ENCODE measurements at regions not wholly inside any gene's neighbourhood (a gene's known extent, or its start where the extent isn't known, plus 50 kb on each side); places are given as distances from the start of the nearest gene placed in this dataset.
A peak's percentile ranks its signal among the peaks of the same experiment; 100 is the strongest.

DNA sequence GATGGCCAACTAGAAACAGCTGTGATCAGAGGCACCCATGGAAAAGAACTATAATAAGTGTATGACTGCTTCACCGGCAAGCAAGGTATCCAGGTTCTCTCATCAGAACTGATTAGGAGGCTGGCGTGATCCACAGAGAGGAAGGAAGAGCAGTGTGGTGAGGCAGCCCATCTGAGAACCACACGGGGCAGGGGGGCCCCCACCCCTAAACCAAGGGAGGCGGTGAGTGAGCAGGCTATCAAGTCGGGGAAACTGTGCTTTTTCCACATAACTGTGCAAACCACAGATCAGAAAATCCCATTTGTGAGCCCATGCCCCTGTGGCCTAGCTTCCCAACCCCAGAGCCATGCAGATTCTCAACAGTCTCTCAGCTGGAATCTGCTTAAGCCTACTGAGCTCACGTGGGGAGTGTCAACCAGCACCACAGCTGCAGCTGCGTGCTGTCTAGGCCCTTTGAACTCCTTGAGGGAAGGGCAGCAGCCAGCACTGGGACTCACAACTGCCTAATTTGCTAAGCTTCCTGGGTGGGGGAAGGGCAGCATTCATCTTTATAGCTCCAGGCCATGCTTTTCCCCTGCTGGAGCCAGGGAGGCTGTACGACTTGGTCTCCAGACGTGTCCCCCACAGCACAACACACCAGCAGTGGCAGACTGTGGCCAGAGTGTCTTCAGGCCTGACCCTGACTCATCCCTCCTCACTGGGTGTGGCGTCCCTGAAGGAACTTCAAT lies 444.4 kb upstream of the ATP2B1 start:
- peak; percentile 96 for DNase-seq (ENCODE audit: low read depth, low spot score)

DNA sequence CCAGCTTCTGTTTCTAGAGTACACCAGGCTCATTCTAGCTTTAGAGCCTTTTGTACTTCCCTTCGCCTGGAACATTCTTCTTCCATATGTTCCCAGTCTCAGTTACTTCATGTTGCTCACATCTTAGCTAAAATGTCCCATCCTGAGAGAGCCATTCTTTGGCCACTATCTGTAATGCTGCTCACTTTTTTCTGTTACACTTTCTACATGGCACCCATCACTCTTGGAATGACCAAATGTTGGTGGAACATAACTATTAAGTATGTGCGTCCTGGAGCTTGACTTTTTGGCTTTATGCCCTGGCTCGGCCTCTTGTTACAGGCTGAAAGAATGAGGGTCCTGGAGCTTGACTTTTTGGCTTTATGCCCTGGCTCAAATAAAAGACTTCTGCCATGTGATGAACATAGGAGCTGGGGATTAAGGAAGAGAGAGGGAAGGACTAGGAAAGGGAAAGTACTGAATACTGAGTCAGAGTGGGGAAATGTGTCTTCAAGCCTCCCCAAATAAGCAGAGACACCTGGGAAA lies 442.9 kb upstream of the ATP2B1 start:
- no peak for DNase-seq (ENCODE audit: low read depth, low spot score)

DNA sequence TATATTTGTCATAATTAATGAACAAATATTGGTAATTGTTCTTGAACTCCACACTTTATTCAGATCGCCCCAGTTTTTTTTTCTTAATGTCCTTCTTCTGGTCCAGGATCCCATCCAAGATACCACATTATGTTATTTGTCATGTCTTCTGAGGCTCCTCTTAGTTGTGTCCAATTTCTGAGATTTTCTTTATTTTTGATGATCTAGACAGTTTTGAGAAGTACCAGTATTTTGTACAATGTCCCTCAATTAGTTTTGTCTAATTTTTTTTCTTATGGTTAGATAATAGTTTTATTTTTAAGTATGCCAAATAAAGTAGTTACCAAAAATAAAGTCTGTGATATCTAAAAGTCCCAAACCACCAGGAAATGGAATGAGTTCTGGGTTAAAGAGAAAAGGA lies 440.8 kb upstream of the ATP2B1 start:
- no peak for DNase-seq (ENCODE audit: low read depth, low spot score)

DNA sequence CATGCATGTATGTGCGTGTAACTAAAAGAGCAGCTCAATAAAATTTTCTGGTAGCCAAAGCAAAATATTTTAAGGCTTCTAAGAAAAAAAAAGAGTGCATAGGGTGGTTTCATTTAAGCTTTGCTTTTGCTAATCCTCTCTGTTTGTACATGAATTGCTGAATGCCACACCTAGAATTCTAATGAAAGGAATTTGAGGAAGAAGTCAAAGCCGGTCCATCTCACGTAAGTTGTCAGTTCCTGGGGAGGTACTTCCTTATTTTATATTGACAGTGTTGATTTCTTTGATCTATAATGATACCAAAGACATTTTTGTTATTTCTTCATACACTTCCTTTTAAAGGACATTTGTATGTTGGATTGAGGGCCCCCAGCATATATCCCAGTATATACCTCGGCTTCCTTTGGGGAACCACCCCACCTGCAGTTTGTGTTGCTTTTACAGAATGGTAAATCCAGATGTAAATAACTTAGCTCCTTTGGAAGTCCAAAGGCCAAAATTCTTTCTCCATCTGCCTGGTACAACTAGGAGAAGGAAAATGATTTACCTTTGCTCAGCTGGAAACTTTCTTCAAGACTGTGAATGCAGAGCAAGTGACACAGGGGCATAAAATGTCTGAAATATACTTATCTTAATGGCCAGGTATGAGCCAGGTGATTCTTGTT lies 420.9 kb upstream of the ATP2B1 start:
- no peak for DNase-seq (ENCODE audit: low read depth, low spot score)

DNA sequence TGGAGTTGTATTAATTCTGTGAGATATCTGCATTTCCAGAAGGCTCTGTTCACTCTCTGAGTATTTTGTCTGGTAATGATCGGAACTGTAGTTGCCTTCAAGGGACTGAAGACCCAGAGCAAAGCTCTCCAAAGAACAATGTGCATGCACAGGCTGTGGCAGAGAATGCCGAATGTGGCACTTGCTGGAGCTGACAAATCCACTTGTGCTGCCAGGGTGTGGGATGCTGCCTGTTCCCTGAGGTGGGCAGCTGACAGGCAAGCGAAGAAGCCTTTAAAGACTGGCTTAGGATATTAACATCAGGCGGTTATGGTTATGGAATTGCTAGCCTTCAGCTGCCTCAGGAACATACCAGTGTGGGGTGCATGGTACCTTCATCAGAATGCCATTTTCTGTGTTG lies 419.9 kb upstream of the ATP2B1 start:
- DNase-seq (ENCODE audit: low read depth, low spot score) = no peak

DNA sequence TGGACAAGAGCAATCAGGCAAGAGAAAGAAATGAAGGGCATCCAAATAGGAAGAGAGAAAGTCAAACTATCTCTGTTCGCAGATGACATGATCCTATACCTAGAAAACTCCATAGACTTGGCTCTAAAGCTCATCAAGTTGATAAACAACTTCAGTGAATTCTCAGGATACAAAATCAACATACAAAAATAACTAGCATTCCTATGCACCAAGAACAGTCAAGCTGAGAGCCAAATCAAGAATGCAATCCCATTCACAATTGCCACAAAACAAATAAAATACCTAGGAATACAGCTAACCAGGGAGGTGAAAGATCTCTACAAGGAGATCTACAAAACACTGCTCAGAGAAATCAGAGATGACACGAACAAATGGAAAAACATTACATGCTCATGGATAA lies 417.5 kb upstream of the ATP2B1 start:
- no peak for DNase-seq (ENCODE audit: low read depth, low spot score)

DNA sequence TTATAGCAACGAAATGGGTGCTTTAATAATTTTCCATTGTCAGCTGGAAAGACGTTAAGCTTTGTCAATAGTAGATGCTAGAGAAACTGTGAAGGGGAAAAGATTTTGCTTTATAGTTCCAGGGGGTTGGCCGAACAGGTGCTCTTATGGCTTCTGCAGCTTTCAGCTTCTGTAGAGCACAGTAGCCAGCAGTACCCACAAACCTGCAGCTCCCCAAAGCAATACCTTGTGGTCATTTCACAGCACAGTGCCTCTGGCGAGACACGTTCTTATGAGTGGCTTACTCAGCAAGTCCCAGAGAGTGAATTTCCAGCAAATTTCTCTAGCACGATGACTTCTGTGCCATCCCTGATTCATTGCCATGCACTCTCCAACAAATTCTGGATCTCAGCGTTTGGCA lies 416.3 kb upstream of the ATP2B1 start:
- DNase-seq (ENCODE audit: low read depth, low spot score) = no peak

DNA sequence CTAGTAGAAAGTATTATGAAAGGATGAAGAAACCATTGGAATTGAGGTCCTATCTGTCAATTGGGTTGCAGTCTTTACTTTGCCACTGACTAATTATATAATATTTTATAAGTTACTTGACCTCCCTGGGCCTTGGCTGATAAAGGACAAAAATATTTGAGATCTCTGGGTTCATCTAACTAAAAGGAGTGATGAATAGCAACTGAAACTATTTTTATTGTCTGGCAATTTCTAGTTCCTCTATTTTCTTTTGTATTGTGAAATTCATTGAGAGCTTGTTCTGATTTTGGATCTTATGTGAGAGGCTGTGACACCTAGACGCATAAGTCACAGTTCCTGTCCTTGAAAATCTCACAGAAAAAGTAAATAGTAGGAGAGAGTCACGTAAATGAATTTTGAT lies 415.7 kb upstream of the ATP2B1 start:
- no peak for DNase-seq (ENCODE audit: low read depth, low spot score)

DNA sequence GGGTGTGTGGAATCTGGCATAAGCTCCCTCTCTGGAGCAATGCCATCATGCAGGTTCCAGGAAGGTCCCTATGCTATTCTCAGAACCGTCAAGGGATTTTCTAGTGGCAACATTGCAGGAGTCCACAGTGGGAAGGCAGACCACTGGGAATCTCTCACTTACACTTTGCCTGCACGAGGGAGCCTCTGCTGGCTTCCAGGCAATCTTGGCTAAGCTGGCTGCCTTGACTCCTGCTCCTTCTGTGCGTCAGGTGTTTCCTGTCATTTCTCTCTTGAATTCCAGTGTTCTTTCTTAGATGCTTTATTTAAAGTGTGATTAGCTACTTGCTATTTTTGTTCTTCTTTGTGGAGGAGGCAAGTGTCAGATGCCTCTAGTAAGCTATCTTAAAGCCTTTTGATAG lies 414.0 kb upstream of the ATP2B1 start:
- no peak for DNase-seq (ENCODE audit: low read depth, low spot score)

DNA sequence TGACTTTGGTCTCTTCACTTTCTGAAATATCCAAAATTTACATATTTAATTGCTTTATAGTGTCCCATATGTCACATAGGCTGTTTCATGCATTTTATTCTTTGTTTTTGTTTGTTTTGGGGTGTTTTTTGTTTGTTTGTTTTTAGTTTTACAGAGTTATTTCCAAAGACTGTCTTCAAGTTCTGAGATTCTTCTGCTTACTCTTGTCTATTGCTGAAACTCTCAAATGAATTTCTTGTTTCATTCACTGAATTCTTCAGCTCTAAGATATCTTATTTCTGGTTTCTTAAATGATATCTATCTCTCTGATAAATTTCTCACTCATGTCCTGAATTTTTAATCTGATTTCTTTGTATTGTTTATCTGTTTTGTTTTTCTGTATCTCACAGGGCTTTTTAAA lies 412.0 kb upstream of the ATP2B1 start:
- DNase-seq (ENCODE audit: low read depth, low spot score) = no peak

DNA sequence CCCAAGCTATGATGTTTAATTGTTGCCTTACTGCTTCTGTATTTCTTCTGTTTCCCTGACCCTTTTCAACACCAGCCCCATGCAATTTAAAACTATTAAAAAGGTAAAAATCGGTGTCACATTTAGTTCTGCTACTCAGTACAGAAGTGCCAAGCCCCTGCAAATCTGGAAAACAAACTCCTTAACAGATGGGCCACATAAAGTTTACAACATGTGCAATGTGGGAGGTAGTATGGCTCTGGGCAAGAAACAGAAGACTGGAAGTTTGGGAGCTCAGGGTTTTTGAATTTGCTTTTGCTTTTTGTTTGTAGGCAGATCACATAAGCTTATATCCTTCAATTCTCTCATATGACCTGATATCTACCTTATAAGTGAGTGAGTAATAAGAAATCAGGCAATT lies 404.0 kb upstream of the ATP2B1 start:
- DNase-seq (ENCODE audit: low read depth, low spot score) = no peak

DNA sequence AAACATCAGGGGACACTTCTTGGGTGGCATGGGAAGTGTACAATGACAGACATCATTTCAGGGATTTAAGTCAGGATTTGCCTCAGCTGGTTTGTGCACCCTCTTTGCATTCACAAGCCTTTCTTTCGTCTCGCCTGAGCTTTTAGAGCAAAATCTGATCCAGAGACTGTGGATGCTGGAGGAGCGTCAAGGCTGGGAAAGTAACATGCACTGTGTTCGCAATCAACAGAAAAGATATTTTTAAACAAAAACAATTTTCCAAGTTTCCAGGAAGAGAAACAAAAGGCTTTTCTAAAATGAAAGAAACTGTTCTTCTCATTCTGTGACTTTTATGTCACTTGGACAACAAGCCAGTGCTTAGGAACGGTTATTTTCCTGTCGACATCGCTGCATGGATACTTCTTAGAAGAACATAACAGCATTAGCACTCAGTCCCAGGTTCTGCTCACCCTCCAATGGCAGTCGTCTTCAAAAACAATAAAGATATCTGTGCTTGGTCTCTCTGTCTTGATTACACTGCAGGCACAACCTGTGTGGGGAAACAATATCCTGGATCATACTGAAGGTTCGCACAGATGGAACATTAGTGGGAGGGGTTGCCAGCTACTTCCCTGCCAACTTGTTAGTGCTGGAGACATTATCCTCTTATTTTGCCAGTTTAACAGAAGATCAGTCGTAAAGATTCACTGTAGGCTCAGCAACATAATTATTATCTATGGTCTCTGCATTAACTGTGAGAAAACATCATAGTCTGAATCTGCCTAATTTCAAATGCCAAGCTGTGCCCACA lies 403.3 kb upstream of the ATP2B1 start:
- no peak for DNase-seq (ENCODE audit: low read depth, low spot score)

DNA sequence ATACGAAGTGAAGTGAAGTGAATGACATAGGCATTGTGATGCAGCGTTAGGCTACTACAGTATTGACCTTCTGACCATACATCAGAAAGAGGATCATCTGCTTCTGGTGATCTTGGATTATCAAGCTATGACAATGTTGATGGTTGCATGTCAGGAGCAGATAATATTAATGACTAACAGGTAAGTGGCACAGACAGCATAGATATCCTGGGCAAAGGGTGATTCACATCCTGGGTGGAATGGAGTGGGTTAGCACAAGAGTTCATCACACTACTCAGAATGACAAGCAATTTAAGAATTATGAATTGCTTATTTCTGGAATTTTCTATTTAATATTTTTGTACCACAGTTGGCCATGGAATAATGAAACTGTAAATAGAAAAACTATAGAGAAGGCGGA lies 397.9 kb upstream of the ATP2B1 start:
- no peak for DNase-seq (ENCODE audit: low read depth, low spot score)

DNA sequence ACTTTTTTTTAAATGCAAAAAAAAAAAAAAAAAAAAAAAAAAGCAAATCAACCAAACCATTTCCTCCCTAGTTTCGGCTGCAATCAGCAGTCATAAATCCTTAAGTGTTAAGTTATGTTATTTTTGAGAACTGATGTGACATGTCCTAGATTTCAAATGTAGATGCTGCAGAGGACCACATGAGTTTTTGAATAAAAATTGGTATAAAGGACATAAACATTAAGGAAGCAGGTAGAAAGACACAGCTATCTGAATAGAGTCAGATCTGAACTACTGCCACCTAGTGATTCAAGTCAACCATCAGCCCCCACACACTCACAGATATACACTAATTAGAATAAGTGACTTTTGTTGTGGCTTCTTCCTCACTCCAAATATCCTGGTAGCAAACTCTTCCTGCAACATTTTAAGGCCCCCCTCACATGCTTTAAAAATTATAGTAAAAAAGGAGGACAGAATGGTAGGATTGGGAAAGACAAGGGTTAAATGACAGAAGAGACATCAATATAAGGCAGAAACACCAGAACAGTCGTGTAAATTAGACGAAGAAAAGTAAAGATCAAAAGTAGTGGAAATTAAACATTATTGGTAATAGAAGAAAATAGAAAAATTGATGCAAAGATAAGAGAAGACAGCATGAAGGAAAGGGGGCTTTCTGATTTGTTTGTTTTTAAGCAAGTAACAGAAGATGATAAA lies 394.5 kb upstream of the ATP2B1 start:
- DNase-seq (ENCODE audit: low read depth, low spot score) = no peak

DNA sequence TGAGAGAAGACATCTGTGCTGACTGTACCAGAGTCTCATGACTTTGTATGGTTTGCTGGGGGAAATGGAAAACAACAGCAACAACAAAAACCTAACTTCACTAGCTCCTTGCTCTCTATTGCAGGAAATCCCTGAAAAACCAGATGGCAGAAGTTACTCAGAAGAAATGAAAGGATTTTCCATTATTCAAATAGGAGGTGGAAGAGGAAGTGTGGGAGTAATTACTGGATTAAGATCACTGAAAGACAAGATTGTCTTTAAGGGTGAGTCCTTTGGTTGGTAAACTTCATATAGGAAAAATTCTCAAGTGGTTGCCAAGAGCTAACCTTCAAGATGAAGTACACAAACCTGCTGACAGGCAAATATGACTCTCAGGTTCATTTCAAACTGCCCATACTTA lies 391.9 kb upstream of the ATP2B1 start:
- no peak for DNase-seq (ENCODE audit: low read depth, low spot score)

DNA sequence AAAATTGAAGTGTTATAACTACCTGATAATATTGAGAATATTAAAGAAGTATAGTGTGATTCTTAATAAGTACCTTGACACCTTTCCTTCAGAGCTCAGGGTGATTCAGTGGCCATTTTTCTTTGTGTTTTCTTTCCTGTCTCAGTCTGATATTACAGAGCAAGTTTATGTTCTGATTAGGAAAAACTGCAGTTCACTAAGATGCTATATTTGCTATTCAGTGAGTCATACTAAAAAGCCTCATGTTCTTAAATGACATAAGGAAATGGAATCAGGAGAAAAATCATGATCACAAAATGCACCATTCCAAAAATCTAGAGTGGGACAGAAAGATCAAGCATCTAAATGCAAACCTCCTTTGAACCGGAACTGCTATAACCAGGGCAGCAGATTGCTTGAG lies 390.6 kb upstream of the ATP2B1 start:
- DNase-seq (ENCODE audit: low read depth, low spot score) = no peak

DNA sequence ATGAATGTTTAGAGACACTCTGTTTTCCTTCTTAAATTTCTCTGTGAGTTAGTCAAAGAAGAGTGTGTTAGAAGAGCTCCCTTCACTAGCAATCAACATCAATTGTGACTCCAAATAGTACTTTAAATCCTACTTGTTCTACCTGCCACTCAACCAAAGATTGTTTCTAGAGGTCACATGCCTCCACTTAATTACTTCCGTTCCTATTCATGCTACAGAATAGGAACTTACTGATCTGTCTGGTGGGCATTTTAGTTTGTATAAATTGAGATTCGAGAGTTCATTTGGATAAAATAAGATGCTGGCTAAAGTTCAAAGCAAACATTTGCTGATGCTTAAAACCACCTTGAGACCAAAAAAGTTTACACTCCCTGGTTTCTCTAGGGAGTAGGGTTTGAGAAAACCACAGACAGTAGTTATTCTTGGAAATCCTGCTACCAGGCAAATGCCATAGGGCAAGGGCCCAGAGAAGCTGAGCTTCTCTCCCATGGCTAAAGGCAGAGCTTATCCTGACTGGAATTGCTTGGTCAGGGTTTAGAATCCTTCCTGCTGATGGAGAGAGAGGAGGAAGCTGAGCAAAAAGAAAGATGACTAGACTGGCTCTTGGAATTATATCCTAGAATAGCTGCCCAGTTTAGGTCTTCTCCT lies 389.6 kb upstream of the ATP2B1 start:
- DNase-seq (ENCODE audit: low read depth, low spot score) = no peak

DNA sequence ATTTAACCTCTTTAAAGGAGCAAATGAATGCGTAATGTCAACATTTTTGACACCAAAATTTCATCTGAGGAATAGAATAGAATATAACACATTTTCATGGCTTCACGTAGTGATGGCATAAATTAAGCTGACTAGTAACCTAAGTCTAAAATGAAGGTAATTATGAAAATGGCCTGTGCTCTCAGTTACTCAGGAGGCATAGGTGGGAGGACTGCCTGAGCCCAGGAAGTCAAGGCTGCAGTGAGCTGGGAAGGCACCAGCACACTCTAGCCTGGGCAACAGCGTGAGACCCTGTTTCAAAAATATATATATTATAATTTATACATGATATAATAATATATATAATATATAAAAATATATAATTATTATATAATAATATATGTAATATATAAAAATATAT lies 383.2 kb upstream of the ATP2B1 start:
- peak; percentile 3 for DNase-seq (ENCODE audit: low read depth, low spot score)

DNA sequence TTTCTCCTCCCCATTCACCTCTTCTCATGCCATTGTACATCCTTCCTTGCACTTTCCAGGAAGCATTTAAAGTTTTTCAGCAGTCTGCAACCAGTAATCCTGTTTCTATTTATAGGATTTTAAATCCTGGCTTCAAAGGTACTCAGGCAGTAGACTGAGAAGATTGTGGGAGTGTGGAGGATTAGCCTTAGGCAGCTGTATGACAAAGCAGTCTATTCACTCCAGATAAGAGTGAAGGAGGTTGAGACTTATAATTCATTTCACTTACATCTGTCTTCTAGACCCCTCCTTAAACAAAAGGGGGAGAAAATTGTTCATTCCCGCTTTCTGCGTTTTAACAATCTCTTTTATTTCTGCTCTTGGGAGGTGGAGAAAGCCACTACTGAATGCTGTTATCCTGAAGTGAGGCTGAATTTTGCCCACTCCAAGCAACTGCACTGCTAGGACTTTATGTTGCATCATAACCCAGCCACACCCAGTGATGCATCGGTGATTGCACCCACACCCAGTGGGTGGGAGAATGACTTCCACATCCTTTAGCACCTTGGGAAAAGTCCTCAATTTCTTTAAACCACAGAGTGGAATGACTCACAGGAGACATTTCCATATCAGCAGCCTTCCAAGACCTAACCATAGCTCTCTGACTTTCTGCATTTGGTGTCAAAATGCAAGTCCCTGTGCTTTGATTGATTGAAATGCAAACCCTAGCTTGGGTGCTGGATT lies 382.5 kb upstream of the ATP2B1 start:
- DNase-seq (ENCODE audit: low read depth, low spot score) = peak; percentile 71

DNA sequence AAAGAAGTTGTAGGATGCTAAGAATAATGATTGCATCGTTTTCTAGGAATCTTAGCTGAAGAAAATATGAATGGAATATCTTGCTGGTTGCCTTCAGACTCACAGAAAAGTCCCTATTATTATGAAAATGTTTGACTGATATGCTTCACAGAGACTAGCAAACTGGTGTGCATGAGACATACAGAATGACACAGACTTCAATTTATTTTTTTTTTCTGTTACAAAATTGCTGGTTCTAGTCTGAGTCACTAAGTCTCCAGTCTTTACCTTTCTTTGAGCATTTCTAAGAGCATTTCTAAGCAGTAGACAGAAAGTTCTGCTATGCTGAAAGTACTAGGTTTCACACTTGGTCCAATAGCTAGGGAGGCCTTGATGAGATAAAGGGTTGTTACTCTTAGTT lies 377.6 kb upstream of the ATP2B1 start:
- no peak for DNase-seq (ENCODE audit: low read depth, low spot score)

Data from ELF-1 (cell line).